Stimulated activated CD8-positive, alpha-beta memory T cell treated with anti-CD3 and anti-CD28 coated beads, Interleukin-15, amount 100 ng/mL, for 1 hour (primary cell): ENCODE measurements at regions not wholly inside any gene's neighbourhood (a gene's known extent, or its start where the extent isn't known, plus 50 kb on each side); places are given as distances from the start of the nearest gene placed in this dataset.
"Not testable (repeated sequence)": the region's sequence is repeated elsewhere in the genome, so short reads cannot be mapped to it uniquely, and the experiment has no call there.

ENCODE experiments used
- DNase-seq: peaks from one replicate; pipeline ENCODE4 v3.0.0-alpha.2; 2020; ENCODE audit warnings: low read depth

GRCh38 chr4:66376921-66377320, 706.6 kb upstream of the EPHA5 start:
- no peak for DNase-seq

DNA sequence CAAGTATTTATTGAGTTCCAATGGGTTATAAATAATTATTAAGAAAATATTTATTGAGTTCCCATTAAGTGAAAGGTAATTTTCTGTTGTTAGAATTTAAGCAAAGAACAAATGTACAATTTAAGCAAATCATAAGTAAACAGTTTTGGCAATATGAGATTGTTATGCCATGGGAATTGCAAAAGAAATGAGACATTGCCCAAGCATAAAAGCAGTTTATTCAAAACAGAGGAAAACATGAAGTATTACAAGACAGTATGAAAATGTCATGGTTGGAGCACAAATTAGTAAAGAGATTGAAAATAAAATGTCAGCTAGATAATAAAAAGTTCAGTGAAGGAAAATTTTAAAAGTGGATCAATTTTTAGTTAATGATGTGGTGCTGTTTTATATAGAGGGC, 706.1 kb upstream of the EPHA5 start:
- DNase-seq: no peak

DNA sequence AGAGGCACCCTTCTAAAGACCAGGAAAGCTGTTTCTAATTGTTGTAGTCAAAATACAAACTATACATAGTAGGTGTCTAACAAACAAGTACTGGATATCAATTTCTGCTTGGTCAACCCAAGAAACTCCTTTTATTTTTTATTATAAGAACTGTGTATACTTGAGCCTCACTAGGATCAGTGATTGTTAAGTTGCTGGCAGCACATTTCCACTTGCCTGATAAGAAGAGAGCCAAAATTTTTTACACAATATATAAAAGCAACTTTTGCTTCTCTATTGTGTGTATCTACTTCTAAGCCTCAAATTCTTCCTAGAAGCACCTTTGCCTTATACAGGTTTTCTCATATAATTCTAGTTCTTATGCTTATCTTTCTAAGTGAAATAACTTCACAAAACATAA, 703.0 kb upstream of the EPHA5 start:
- no peak for DNase-seq

- DNase-seq: no peak
These were observed 702.4 kb upstream of the EPHA5 start for GRCh38 chr4:66372706-66373105.

DNA sequence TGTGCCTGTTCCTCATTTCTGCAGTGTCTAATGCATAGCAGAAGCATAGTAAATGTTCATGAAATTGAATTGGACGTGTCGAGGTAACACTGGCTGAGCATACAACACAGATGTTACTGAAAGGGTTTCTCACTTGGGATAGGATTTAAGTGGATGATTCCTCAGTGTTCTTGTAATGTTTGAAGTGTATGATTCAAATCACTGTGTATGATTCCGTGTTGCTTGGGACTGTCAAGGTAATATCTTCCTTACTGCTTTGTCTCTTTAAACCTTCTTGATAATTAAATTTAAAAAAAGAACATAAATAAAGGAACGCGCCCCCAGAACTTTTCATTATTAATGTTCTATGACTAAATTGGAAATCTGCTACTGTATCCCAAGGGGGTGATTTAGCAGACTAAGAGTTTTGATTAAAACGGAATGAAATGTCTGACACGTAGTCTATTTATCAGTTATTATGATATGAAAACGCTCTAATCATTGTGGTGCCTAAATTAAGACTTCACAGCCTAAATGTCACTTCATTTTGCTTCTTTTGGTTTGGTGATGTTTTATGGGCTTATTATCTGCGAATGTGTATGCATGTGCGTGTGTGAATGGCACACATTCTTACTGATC, 696.9 kb upstream of the EPHA5 start:
- DNase-seq: no peak

- not testable (repeated sequence) for DNase-seq
These were observed 690.1 kb upstream of the EPHA5 start for GRCh38 chr4:66360395-66360794.

DNA sequence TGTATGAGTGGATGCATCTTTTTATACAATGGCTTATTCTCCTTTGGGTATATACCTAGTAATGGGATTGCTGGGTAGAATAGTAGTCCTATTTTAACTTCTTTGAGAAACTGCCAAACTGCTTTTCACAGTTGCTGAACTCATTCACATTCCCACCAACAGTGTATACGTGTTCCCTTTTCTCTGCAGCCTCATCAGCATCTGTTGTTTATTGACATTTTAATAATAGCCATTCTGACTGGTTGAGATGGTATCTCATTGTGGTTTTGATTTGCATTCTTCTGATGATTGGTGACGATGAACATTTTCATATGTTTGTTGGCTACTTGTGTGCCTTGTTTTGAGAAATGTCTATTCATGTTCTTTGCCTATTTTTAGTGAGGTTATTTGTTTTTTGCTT, 687.0 kb upstream of the EPHA5 start:
- no peak for DNase-seq

GRCh38 chr4:66355328-66355727, 685.0 kb upstream of the EPHA5 start:
- no peak for DNase-seq

DNA sequence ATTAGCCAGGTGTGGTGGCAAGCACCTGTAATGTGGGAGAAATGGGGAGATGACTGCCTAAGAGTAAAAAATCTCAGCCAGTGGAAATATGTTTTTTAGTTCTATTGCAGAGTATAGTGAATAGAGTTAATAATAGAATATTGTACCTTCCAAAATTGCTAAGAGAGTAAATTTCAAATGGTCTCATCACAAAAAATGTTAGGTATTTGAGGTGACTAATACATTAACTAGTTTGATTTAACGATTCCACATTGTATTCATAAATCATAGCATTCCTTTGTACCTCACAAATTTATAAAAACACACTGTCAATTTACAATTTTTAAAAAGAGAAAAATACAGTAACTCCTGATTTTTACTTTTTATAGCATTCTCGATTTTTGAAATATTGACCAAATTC, 681.5 kb upstream of the EPHA5 start:
- DNase-seq: no peak

DNA sequence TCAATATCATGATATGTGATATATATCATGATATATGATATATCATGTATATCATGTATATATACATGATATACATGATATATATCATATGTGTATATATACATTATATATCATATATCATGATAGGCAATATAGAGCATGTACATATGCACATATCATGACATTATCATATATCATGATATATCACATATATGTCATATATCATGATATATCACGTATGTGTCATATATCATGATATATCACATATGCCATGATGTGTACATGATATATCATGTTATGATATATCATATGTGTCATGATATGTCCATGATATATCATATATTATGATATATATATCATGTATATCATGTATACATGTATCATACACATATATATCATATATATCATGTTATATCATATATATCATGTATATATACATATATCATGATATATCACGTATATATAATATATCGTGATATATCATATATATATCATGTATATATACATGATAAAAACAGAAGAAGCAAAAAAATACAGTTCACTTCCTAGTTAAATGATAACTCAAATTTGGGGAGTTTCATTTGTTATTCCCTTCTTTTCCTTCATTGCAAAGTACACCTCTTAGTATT, 670.1 kb upstream of the EPHA5 start:
- no peak for DNase-seq

GRCh38 chr4:66339007-66339406, 668.7 kb upstream of the EPHA5 start:
- no peak for DNase-seq

GRCh38 chr4:66331761-66332160, 661.5 kb upstream of the EPHA5 start:
- no peak for DNase-seq

- no peak for DNase-seq
These were observed 659.8 kb upstream of the EPHA5 start for GRCh38 chr4:66330125-66330524.

DNA sequence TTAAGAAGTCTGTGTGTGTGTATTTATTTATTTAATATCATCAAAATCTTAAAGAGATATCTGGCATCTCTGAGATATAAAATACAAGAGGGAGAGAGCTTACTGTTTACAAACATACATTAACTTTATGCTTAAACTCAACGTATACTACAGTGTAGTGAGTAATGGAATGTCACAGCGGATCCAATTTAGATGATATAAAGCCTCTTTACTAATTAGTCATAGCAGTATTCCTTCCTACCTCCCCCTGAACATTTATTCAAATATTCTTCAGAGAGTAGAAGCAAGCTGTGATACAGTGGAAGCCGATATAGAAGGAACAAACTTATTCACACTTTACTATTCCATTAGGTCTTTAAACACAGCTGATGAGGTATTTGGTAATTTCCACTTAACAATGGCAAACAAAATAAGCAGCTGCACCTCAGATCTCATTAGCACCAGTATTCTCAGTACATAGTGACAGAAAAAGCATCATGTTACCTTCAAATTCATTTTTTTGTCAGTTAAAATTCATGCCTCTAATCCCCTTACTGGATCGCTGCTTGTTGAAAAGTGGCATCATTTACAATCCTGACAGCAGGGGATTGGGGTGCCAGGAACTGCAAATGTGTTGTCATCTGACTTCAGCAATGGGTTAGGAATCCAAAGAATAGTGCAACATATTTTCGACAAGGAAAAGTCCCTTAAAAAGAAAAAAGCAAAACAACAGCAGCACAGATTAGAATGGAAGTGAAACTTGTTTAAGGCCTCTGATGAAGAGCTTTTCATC, 658.7 kb upstream of the EPHA5 start:
- no peak for DNase-seq

DNA sequence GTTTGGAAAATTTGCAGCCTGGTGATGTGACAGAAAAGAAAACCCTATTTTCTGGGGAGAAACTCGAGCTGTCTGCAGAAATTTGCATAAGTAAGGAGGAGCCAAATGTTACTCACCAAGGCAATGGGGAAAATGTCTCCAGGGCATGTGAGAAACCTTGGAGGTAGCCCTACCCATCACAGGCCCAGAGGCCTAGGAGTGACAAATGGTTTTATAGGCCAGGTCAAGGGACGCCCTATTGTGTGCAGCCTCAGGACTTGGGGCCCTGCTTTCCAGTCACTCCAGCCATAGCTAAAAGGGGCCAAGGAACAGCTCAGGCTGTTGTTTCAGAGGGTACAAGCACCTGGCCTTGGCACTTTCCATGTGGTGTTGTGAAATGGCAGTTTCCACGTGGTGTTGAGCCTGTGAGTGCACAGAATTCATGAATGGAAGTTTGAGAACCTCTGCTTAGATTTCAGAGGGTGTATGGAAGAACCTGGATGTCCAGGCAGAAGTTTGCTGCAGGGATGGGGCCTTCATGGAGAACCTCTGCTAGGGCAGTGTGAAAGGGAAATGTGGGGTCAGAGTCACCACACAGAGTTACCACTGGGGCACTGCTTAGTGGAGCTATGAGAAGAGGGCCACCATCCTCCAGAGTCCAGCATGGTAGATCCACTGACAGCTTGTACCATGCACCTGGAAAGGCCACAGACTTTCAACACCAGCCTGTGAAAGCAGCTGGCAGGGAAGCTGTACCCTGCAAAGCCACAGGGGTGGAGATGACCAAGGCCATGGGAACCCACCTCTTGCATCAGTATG, 637.6 kb upstream of the EPHA5 start:
- DNase-seq: no peak

DNA sequence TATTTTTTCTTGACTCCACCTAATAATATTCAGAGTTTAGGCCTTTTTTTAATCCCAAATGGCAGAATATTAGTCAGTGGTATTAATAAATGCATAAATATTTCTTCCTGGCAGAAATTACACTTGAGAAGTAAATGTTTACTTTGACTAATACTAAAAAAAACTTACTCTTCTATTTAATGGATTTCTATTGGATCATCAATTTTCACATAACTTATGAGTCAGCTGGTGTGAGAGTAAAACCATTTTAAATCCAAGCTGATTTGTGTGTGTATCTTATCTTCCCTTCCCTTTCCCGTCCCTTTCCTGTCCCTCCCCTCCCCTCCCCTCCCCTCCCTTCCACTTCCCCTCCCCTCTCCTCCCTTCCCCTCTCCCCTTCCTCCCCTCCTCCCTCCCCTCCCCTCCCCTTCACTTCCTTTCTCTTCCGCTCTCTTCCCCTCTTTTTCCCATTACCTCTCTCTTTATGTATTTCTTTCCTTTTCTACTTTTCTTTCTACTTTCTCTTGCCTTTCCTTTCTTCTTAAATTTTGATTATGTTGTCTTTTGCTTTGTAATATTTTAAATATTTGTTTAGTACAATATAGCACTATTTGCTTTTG, 630.1 kb upstream of the EPHA5 start:
- DNase-seq: no peak

GRCh38 chr4:66298569-66298968, 628.3 kb upstream of the EPHA5 start:
- no peak for DNase-seq

DNA sequence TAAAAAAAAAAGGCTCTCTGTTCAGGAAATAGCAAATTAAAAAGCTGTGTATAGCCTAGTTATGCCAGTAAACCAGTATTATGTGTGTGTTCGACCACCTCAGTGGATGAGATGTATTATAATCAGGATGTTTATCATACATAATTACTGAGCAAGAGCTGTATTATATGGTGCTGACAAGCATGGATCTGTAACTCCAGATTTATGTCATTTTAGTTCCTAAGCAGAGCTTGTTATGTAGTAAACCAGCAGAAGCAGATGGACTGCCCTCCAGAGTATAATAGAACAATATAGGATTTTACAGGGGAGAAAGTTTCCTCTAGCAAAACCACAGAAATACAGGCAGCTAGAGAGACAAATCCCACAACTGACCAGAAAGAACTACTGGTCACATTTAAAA, 627.4 kb upstream of the EPHA5 start:
- DNase-seq: no peak

- DNase-seq: no peak
These were observed 624.3 kb upstream of the EPHA5 start for GRCh38 chr4:66294638-66295037.

DNA sequence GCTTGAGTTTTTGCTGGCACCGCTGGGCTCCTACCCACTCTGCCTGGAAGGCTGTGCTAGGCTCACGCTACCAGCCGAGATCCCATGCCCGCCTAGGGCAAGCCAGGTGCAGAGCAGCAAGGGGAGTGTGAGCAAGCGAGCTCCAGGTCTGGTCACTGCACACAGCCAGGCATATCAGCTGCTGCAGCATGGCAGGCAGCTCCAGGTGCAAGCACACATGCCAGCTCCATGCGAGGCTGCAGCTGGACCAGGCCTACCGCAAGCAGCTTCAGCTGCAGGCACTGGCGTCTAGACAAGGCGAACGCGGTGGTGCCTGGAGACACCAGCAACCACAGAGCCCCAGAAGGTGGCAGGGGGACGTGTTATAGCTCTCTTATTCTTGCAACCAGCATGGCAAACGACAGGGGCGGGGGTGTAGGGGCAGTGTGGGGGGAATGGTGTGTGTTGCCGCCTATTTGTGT, 614.7 kb upstream of the EPHA5 start:
- DNase-seq: no peak

- DNase-seq: no peak
These were observed 608.8 kb upstream of the EPHA5 start for GRCh38 chr4:66279084-66279483.

GRCh38 chr4:66275411-66276038, 605.2 kb upstream of the EPHA5 start:
- no peak for DNase-seq
